ENCODE measurements at regions not wholly inside any gene's neighbourhood (a gene's known extent, or its start where the extent isn't known, plus 50 kb on each side); places are given as distances from the start of the nearest gene placed in this dataset.

DNA sequence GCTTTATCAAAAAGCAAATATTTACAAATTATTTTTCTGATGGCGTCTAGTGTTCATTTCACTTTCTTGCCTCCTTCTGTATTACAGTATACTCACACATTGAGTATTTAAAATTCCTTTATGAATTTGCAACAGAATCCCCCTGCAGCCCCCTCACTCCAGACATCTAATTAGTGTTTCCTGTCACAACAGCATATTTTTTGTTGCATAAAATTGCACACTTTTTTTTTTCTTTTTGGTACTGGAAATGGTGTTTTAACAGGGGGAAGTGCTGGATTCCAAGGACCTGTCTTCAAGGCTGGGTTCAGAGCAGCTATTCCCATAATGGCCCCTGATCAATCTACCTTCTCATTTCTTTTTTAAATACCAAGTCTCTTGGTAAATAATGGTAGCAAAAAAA lies 184.3 kb upstream of the HMCN1 start:
- TF ChIP-seq, protein P1, sequence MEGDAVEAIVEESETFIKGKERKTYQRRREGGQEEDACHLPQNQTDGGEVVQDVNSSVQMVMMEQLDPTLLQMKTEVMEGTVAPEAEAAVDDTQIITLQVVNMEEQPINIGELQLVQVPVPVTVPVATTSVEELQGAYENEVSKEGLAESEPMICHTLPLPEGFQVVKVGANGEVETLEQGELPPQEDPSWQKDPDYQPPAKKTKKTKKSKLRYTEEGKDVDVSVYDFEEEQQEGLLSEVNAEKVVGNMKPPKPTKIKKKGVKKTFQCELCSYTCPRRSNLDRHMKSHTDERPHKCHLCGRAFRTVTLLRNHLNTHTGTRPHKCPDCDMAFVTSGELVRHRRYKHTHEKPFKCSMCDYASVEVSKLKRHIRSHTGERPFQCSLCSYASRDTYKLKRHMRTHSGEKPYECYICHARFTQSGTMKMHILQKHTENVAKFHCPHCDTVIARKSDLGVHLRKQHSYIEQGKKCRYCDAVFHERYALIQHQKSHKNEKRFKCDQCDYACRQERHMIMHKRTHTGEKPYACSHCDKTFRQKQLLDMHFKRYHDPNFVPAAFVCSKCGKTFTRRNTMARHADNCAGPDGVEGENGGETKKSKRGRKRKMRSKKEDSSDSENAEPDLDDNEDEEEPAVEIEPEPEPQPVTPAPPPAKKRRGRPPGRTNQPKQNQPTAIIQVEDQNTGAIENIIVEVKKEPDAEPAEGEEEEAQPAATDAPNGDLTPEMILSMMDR (IDR thresholded peaks at IDR 0.05; ENCODE audit: low read depth, low read length, poor library complexity, severe bottlenecking): no peak
- no peak for TF ChIP-seq EZH2phosphoT487 (IDR thresholded peaks at IDR 0.05; ENCODE audit: borderline replicate concordance, low read length)
